Type B pancreatic cell (in vitro differentiated cells): ENCODE measurements at regions not wholly inside any gene's neighbourhood (a gene's known extent, or its start where the extent isn't known, plus 50 kb on each side); places are given as distances from the start of the nearest gene placed in this dataset.

Source experiments
- DNase-seq: peaks from one replicate; pipeline ENCODE4 v3.0.0; 2021; ENCODE audit warnings: mixed read lengths; ENCODE audit not compliant: unreplicated experiment; ENCODE audit errors: extremely low spot score
- H3K27ac Mint-ChIP-seq: 2 replicates; pipeline ENCODE4 v1.8.0; 2021; ENCODE audit warnings: mild to moderate bottlenecking, mixed read lengths
- H3K27me3 Mint-ChIP-seq: 2 replicates; pipeline ENCODE4 v1.8.0; 2021; ENCODE audit warnings: mixed read lengths
- H3K36me3 Mint-ChIP-seq: 2 replicates; pipeline ENCODE4 v1.8.0; 2021; ENCODE audit warnings: mixed read lengths
- H3K4me1 Mint-ChIP-seq: one replicate; pipeline ENCODE4 v1.8.0; 2021; ENCODE audit warnings: mixed read lengths; ENCODE audit not compliant: unreplicated experiment
- H3K4me3 Mint-ChIP-seq: 2 replicates; pipeline ENCODE4 v1.8.0; 2021; ENCODE audit warnings: mild to moderate bottlenecking, mixed read lengths
- H3K9me3 Mint-ChIP-seq: 2 replicates; pipeline ENCODE4 v1.8.0; 2021; ENCODE audit warnings: mixed read lengths
- TF ChIP-seq, protein P1 (sequence below): fragments of 200-600 bp; sonication (generic); conservative IDR thresholded peaks from 2 replicates; pipeline ENCODE4 v1.5.0; 2021; ENCODE audit warnings: antibody characterized with exemption, mild to moderate bottlenecking

DNA sequence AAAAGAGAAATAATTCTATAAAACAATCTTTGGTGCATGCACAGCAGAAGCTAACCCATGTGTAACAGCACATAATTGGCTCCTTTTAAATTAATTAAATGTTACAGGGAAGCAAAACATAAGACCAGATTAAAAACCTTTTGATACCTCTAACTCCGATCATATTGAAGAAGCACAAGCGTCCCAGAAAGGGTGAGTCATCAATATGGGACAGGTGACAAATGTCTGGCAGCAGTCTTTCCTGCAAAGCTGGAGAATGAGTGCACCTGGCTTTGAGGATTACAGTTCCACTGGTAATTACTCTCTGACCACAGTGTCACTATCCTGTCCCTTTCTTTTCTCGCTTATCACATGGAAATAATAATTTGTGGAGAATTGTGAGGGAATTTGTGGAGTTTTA, 94.6 kb downstream of the FAM9B start:
- Mint-ChIP-seq H3K9me3 (peaks cover 10% of the 10 kb centered on the region), H3K4me1 (no peaks in the 10 kb centered on the region), H3K27ac (no peak overlapping the region), H3K27me3 (no peaks in the 10 kb centered on the region), H3K36me3 (no peaks in the 10 kb centered on the region), H3K4me3 (no peak overlapping the region)
- no peak for DNase-seq
- TF ChIP-seq, protein P1, sequence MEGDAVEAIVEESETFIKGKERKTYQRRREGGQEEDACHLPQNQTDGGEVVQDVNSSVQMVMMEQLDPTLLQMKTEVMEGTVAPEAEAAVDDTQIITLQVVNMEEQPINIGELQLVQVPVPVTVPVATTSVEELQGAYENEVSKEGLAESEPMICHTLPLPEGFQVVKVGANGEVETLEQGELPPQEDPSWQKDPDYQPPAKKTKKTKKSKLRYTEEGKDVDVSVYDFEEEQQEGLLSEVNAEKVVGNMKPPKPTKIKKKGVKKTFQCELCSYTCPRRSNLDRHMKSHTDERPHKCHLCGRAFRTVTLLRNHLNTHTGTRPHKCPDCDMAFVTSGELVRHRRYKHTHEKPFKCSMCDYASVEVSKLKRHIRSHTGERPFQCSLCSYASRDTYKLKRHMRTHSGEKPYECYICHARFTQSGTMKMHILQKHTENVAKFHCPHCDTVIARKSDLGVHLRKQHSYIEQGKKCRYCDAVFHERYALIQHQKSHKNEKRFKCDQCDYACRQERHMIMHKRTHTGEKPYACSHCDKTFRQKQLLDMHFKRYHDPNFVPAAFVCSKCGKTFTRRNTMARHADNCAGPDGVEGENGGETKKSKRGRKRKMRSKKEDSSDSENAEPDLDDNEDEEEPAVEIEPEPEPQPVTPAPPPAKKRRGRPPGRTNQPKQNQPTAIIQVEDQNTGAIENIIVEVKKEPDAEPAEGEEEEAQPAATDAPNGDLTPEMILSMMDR: no peak

DNA sequence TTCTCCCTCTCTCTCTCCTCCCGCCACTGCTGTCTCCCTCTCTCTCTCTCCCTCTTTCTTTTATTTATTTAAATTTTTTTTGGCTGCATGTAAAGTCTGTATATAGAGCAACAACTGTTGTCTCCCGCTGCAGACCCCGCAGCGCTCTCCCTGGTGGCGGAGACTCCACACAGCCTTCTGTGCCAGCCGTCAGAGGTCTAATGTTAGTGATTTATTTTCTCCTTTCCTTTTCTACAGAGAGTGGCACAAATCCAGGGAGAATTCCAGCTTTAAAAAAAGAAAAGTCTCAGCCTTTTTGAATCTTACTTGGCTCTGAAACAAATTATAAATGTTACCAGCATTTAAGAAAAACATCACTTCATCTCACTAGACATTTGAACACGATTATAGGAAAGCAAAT, 106.2 kb downstream of the FAM9B start:
- H3K27me3 Mint-ChIP-seq: no peaks in the 10 kb centered on the region
- peaks cover 6% of the 10 kb centered on the region for H3K9me3 Mint-ChIP-seq
- DNase-seq: no peak
- H3K4me3 Mint-ChIP-seq: no peak overlapping the region
- TF ChIP-seq, protein P1: no peak
- H3K36me3 Mint-ChIP-seq: no peaks in the 10 kb centered on the region
- H3K4me1 Mint-ChIP-seq: no peaks in the 10 kb centered on the region
- H3K27ac Mint-ChIP-seq: no peak overlapping the region

DNA sequence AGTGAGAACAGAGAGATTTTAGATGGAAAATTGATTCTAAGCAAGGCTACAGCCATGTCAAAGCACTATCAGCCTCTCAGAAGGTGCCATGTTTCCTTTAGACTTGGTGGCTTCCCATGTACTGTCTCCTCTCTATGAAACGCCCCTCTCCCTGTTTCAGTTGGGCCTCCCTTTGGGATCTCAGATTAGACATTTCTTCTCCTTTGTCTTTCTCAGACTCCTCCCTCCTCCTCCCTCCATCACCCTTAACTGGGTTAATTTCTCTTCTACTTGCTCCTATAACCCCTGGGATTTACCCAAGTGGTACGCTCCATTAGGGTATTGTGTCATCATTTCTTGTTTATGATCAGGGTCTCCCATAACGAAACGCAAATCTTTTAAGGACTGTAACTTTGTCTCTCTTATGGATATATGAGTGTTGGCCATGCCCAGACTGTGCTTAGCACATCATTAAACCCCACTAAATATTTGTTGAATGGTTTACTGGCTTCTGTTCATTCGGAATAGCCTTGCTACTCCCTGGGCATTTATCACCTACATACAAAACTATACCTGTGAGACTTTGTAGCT, 106.8 kb downstream of the FAM9B start:
- Mint-ChIP-seq H3K36me3 (no peaks in the 10 kb centered on the region), H3K9me3 (peaks cover 6% of the 10 kb centered on the region)
- TF ChIP-seq, protein P1: no peak

DNA sequence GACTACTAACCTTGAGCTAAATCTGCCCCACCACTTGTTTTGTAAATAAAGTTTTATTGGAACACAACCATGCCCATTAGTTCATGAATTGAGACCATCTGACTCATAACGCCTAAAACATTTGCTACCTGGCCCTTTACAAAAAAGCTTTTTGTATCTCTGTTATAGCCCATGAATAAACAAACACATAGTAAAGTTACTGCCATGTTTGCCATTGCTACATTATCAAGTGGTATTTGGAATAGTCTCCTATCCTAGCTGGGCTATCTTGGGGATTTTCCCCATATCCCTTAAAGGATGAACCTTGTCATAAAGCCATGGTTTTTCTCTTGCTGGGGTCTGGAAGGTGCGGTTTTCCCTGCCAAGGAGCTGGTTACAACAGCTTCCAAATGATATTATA, 112.3 kb downstream of the FAM9B start:
- DNase-seq: no peak
- no peaks in the 10 kb centered on the region for H3K27me3 Mint-ChIP-seq
- H3K4me1 Mint-ChIP-seq: no peaks in the 10 kb centered on the region
- no peak overlapping the region for H3K27ac Mint-ChIP-seq
- H3K36me3 Mint-ChIP-seq: no peaks in the 10 kb centered on the region
- no peak overlapping the region for H3K4me3 Mint-ChIP-seq
- TF ChIP-seq, protein P1: no peak
- H3K9me3 Mint-ChIP-seq: peaks cover 6% of the 10 kb centered on the region

More for the DNA sequence above, 106.8 kb downstream of the FAM9B start:
- H3K27ac Mint-ChIP-seq: no peak overlapping the region
- H3K4me3 Mint-ChIP-seq: no peak overlapping the region
- DNase-seq: no peak
- H3K27me3 Mint-ChIP-seq: no peaks in the 10 kb centered on the region
- H3K4me1 Mint-ChIP-seq: no peaks in the 10 kb centered on the region

DNA sequence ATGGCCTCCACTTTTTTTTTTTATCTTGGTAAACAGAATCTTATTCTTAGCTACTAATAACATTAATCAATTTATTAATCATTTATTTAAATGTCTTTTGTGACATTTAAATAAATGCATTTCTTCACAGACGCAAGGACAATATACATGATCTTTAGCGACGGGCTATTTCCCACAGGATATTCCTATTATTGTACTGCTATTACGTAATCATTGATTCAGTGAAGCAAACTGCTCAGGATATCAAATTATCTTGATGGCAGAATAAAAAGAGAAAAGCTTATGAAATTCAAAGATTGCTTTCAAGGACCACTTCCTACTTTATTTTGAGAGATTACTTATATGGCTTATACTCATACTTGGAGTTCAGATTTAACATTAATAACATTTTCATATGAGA, 114.1 kb downstream of the FAM9B start:
- TF ChIP-seq, protein P1: no peak
- Mint-ChIP-seq H3K9me3 (peaks cover 6% of the 10 kb centered on the region), H3K4me1 (no peaks in the 10 kb centered on the region), H3K36me3 (no peaks in the 10 kb centered on the region), H3K27ac (no peak overlapping the region), H3K27me3 (no peaks in the 10 kb centered on the region), H3K4me3 (no peak overlapping the region)
- no peak for DNase-seq

DNA sequence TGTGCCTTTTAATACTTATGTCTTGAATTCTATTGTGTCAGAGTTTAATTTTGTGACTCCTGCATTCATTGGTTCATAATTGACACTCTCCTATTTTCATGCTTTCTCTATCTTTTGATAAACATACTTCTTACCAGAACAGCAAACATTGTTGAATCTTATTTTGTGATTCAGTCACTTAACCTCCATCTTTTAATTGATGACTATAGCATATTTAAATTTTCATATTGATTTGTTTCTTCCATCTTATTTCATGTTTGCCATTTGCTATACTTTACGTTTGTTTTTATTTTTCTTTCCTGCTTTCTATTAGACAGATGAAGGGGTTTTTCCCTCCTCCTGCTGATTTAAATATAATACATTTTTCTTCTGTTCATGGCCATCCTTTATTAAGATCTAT, 115.5 kb upstream of the FAM9A start:
- Mint-ChIP-seq H3K27ac (no peak overlapping the region), H3K36me3 (no peaks in the 10 kb centered on the region), H3K4me3 (no peak overlapping the region), H3K27me3 (no peaks in the 10 kb centered on the region), H3K4me1 (no peaks in the 10 kb centered on the region), H3K9me3 (no peaks in the 10 kb centered on the region)
- DNase-seq: no peak
- TF ChIP-seq, protein P1: no peak
